ENCODE measurements at regions not wholly inside any gene's neighbourhood (a gene's known extent, or its start where the extent isn't known, plus 50 kb on each side); places are given as distances from the start of the nearest gene placed in this dataset.

GRCh38 chr1:4433075-4433474, 221.3 kb upstream of the AJAP1 start:
- H4K91ac ChIP-seq (ENCODE audit: insufficient read depth, low read depth, low read length): no peak overlapping the region
- no peak overlapping the region for H3K56ac ChIP-seq (ENCODE audit: extremely low read depth, insufficient read depth, low read length)
- no peak overlapping the region for H3K14ac ChIP-seq (replicated peaks; ENCODE audit: low read depth, low read length)
- H2BK20ac ChIP-seq (ENCODE audit: low read depth, low read length): no peak overlapping the region
- no peak overlapping the region for H2BK5ac ChIP-seq (ENCODE audit: low read depth, low read length, poor library complexity, severe bottlenecking)
- H2BK120ac ChIP-seq (ENCODE audit: low read depth, low read length): no peak overlapping the region
- no peak overlapping the region for H2BK15ac ChIP-seq (ENCODE audit: low read depth, low read length)
- no peak overlapping the region for H3K9ac ChIP-seq (ENCODE audit: low read depth, low read length)
- no peak overlapping the region for H4K8ac ChIP-seq (ENCODE audit: low read depth in 2 of 2, low read length in 2 of 2)
- no peak overlapping the region for H3K4me3 ChIP-seq (ENCODE audit: insufficient read depth, low read depth, low read length)
- ChIA-PET CTCF (no interaction called here), POLR2A (ENCODE audit: unreplicated experiment) (no interaction called here)
- H3K23ac ChIP-seq (ENCODE audit: low read depth, low read length): no peak overlapping the region
- WGBS, 2 experiments (ENCODE audit: extremely low coverage in 2 of 2, insufficient read length in 1 of 2): 90% methylated on average over 2 of the region's 7 CpGs; no CpG with 5 or more reads in 1 of the 2 experiments
- TF ChIP-seq CTCF (conservative IDR thresholded peaks at IDR 0.05; ENCODE audit: low read depth, low read length) (no peak), SMC3 (IDR thresholded peaks at IDR 0.05; ENCODE audit: low read depth, low read length) (no peak), USF2 (IDR thresholded peaks at IDR 0.05; ENCODE audit: low read depth, low read length) (no peak), FOS (IDR thresholded peaks at IDR 0.05; ENCODE audit: low read depth, low read length) (no peak), BHLHE40 (IDR thresholded peaks at IDR 0.05; ENCODE audit: low read depth, low read length) (no peak), MAZ (IDR thresholded peaks at IDR 0.05; ENCODE audit: borderline replicate concordance, low read depth, low read length) (no peak), NFE2L2 (IDR thresholded peaks at IDR 0.05; ENCODE audit: low read depth, low read length) (no peak), MAFK (IDR thresholded peaks at IDR 0.05; ENCODE audit: low read depth, low read length) (no peak), CHD1 (IDR thresholded peaks at IDR 0.05; ENCODE audit: low read depth, low read length) (no peak), POLR2A (IDR thresholded peaks at IDR 0.05; ENCODE audit: low read depth, low read length) (no peak), RCOR1 (IDR thresholded peaks at IDR 0.05; ENCODE audit: insufficient replicate concordance, low read length) (no peak), RAD21 (IDR thresholded peaks at IDR 0.05; ENCODE audit: low read length) (no peak), CEBPB (IDR thresholded peaks at IDR 0.05; ENCODE audit: low read depth, low read length) (no peak), ELK1 (IDR thresholded peaks at IDR 0.05; ENCODE audit: borderline replicate concordance, low read depth, low read length) (no peak), MXI1 (IDR thresholded peaks at IDR 0.05; ENCODE audit: borderline replicate concordance, low read depth, low read length) (no peak), RFX5 (IDR thresholded peaks at IDR 0.05; ENCODE audit: low read depth, low read length) (no peak)
- H2AFZ ChIP-seq (replicated peaks; ENCODE audit: low read length, poor library complexity): no peak overlapping the region
- no TSS peak for BruUV-seq (replicated peaks)
- no peaks in the 10 kb centered on the region for H3K4me1 ChIP-seq (ENCODE audit: control insufficient read depth, insufficient read depth, low read length)
- H3K4ac ChIP-seq (ENCODE audit: low read depth, low read length): no peak overlapping the region
- no peaks in the 10 kb centered on the region for H3K27me3 ChIP-seq (ENCODE audit: control insufficient read depth, insufficient read depth, low read length)
- intact Hi-C loops (cut with micrococcal nuclease) (no loop called here), dilution Hi-C loops (cut with HindIII; ENCODE audit: low sequenced_read_pairs, unreplicated experiment) (no loop called here), in situ Hi-C loops (cut with MboI; ENCODE audit: low sequenced_read_pairs) (no loop called here)
- no peak overlapping the region for H4K5ac ChIP-seq (ENCODE audit: low read depth, low read length)
- H3K18ac ChIP-seq (ENCODE audit: low read depth, low read length): no peak overlapping the region
- H3K9me1 ChIP-seq (ENCODE audit: insufficient read depth, low read length): no peaks in the 10 kb centered on the region
- ATAC-seq (ENCODE audit: low read depth): no peak
- no peaks in the 10 kb centered on the region for H4K20me1 ChIP-seq (ENCODE audit: insufficient read depth, low read length)
- no peak overlapping the region for H3K4me2 ChIP-seq (ENCODE audit: low read depth, low read length)
- peaks cover 39% of the 10 kb centered on the region for H3K9me3 ChIP-seq (ENCODE audit: control insufficient read depth, insufficient read depth, low read length)
- no peak for DNase-seq
- H3K36me3 ChIP-seq (ENCODE audit: control insufficient read depth, insufficient read depth, low read length): no peaks in the 10 kb centered on the region
- H3K79me1 ChIP-seq (ENCODE audit: low read depth in 1 of 2, low read length in 2 of 2): no peaks in the 10 kb centered on the region
- H2AK5ac ChIP-seq (ENCODE audit: low read depth, low read length): no peak overlapping the region
- no peak overlapping the region for H2AK9ac ChIP-seq (replicated peaks; ENCODE audit: low read depth, low read length, poor library complexity)
- H3K27ac ChIP-seq (ENCODE audit: insufficient read depth, low read length): no peak overlapping the region
